GM18870 (cell line): ENCODE measurements at regions not wholly inside any gene's neighbourhood (a gene's known extent, or its start where the extent isn't known, plus 50 kb on each side); places are given as distances from the start of the nearest gene placed in this dataset.

Experiments
- ATAC-seq: cut with Tn5 transposase; IDR thresholded peaks from one replicate; pipeline ENCODE4 v1.9.1; 2021; ENCODE audit warnings: moderate library complexity; ENCODE audit not compliant: unreplicated experiment

DNA sequence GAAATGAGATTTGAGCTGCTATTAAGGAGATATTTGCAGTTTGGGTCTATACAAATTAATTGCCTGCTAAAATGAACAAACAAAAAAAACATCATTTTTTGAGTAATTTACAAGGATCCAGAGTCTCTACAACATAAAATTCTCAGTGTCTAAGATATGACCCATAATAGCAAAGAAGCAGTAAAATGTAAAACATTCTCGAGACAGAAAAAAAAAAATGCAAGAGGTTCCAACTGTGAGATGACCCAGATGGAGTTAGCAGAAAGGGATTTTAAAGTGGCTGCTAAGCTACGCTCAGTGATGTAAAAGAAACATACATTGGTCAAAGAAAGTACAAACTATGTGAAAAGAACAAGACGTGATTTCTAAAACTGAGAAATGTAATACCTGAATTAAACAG, 471.0 kb downstream of the SH2D4B start:
- ATAC-seq = no peak

DNA sequence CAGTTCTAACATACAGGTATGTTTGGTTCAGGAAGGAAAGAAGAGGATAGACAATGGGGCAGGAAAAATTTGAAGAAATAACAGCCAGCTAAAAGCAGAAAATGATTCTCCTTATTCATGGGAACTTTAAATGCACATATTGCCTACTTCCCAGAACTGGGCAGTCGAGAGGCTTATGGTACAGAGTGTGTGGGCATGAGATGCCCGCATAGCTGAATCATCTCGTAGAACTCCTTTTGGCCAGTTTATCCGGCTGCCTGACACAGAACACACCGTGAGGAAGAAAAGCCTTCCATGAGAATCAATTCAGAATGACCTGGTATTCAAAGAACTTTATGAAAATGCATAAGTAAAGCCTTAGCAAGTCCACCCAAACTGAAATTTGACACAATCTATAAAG, 471.6 kb downstream of the SH2D4B start:
- no peak for ATAC-seq

DNA sequence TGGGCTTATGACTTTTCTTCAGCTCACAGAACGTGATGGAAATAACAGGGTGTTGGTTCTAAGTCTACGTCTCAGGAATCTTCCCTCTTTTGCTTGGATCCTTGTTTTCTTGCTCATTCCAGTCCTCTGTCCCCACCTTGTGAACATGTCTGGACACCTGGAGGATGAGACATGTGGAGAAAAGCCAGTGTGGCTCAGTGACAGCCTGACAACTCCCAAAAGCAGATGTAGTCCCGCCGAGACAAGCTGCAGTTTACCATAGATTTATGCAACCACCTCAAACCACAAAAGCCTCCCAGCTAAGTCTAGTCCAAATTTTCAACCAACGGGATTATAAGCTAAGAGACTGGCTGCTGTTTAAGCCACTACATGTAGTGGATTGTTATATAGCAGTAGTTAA, 476.1 kb downstream of the SH2D4B start:
- ATAC-seq = no peak

DNA sequence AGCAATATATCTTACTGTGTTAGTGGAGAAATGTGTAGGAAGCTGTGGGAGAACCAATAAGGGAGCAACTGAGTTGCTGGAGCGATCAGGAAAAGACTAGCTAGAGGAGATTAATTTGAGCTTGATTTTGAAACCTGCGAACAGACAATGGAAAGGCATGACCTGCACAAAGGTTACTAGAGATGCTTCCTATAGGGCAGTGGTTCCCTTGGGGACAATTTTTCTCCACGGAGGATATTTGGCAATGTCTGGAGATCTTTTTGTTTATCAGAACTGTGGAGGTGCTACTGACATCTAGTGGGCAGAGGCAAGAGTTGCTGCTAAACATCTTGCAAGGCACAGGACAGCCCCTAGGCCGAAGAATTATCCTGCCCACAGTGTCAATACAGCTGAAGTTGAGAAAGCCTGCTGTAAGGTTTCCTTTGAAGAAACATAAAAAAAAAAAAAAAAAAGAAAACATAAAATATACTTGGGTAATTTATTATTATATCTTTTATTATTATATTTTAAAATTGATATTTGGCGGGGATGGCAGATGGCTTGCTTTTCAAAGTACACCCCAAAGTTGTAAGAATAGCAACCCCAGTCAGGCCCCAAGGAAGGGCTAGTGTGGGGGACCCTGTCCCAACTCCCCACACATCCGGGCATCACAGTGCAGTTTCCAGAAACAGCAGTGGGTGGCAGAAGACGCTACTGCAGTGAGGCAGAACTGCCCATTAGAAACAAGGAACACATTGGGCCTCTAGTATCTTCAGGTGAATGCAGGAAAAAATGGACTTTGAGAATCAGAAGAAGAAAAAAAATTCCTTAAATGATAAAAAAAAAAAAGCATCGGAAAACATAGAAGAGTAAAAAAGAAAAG, 481.6 kb downstream of the SH2D4B start:
- peak; percentile 72 for ATAC-seq

GRCh38 chr10:81021428-81022129, 483.9 kb downstream of the SH2D4B start:
- peak; percentile 56 for ATAC-seq

DNA sequence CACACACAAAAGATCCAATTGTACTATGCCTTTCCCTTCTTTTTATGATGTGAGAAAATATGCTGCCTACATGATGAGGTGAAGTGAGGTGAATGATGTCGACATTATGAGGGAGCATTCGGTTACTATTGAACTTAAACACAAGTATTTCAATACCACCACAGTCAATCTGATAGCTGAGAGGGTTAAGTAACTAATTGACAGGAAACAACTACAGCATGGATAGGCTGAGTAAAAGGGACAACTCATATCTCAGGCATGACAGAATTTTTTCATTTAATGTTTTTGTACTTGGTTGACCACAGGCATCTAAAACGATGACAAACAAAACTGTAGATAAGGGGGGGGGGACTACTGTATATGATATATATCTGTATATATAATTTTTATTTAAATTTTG, 488.9 kb downstream of the SH2D4B start:
- no peak for ATAC-seq

GRCh38 chr10:81027223-81027622, 489.5 kb downstream of the SH2D4B start:
- ATAC-seq = no peak

DNA sequence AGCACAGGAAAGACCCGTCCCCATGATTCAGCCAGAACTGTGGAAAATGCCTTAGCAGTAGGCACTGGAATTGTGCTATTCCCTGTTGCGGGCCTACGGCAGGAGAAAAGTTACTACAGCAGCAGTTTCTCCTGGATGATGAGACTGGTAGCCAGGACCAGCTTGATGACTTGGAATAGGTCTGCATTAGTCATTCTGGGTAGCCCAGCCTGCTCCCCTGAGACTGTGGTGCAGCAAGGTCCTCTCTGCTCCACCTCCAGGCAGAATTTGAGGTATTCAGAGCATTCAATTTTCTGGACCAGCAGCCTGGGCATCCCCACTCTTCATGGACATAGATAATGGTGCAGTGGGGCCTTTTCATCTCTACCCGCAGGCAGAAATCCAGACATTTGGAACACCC, 490.0 kb downstream of the SH2D4B start:
- no peak for ATAC-seq

DNA sequence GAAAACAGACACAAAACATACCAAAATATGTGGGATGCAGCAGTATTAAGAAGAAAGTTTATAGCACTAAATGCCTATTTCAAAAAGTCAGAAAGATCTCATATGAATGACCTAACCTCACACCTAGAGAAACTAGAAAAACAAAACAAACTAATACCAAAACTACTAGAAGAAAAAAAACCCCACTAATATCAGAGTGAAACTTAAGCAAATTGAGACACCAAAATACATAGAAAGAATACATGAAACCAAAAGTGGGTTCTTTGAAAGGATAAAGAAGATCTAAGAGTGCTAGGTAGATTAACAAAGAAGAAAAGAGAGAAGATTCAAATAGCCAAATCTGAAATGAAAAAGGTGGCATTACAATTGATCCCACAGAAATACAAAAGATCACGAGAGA, 494.1 kb downstream of the SH2D4B start:
- ATAC-seq = peak; percentile 81

GRCh38 chr10:81034383-81034782, 496.7 kb downstream of the SH2D4B start:
- peak; percentile 22 for ATAC-seq

DNA sequence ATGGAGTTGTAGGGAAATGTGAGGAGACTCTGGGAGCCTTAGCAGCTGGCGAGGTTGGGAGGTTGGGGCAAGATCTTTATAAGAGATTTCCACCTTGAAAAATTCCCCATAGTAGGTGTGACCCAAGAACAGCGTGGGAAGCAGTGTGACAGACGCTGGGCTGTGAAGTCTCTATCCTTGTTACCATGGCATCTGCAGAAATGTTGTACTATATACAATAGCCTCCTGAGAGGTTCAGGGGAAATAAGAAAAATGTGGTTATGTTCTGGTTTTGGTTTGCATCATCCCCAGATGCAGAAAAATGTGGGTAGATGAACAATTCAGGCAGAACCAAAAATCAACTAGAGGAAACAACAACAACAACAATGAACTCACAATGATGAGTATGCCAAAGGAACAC, 498.6 kb downstream of the SH2D4B start:
- ATAC-seq = peak; percentile 86

DNA sequence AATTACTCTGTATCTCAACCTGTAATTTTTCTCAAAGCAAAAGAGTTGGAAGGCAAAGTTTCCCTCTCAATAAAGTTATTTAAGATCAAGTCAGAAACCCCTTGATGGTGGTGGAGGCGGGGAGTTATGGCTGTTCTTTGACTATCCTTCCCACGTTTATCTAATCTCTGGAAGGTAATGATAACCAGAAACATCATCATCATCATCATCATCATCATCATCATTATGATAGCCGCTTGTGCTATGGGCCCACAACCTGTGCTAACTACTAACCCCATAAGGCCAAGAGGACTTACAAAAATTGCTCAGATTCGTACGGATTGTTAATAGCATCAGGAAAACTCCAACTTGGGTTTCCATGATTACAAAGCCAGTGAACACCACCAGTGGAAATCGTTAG, 502.3 kb downstream of the SH2D4B start:
- ATAC-seq = no peak

GRCh38 chr10:81040940-81041339, 503.2 kb downstream of the SH2D4B start:
- no peak for ATAC-seq

DNA sequence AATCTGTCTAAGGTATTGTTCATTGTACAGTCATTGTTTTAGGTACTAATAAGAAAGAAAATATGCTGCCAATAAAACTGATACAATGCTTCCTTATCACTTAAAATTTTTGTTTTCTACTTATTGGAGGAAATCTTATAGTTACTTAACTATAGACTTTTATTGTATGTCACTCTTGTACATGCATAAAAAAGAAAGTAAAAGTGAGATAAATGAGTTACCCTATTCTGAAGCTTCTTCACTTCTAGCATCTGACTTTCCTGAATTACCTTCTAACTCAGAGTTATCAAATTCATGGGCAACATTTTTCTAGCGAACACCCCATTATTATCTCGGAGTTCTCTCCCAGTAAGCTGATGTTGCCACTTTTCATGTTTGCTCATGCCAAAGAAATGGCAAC, 504.9 kb downstream of the SH2D4B start:
- no peak for ATAC-seq

DNA sequence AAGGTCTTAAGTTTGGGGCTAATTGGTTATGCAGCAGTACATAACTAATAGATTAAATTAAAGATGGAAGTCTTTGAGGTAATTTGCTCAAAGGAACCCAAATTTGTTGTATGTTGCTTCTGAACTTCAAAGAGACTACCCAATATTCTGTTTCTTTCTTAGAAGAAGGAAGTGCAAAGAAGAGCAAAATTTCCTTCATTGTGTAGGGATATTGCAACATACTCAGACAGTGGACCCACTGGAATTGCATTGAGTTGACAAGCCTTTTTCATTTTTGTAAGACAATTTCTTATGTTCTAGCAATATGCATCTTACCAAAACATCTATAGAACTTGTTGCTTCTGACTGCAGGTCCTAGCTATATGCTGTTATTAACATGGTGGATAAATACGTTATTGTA, 527.8 kb downstream of the SH2D4B start:
- ATAC-seq = no peak

DNA sequence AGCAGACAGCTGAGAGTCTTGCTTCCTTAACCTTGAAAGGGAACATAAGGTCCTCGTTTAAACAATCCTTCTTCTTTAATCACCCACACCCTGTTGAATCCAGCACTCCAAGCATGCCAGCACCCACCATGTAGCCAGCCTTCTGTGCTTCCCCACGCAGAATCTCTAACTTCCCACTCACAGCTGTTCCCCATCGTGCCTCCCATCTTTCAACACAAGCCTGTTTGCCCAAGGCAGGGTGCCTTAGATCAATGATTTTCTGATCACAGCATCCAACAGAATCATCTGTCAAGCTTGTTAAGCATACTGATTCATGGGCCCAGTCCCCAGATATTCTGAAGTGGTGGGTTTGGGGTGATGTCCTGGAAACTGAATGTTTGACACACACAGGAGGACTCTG, 530.8 kb downstream of the SH2D4B start:
- no peak for ATAC-seq

GRCh38 chr10:81071087-81071796, 533.5 kb downstream of the SH2D4B start:
- ATAC-seq = no peak

DNA sequence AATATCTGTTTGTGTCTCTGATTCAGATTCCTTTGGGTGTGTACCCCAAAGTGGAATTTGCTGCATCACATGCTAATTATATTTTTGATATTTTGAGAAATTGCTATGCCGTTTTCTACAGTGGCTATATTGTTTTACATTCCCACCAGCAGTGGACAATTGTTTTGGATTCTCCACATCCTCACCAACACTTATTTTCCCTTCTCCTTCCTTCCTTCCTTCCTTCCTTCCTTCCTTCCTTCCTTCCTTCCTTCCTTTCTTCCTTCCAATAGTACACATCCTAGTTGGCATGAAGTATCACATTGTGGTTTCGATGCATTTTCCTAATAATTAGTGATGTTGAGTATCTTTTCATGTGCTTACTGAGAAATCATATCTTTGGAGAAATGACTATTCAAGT, 535.5 kb downstream of the SH2D4B start:
- ATAC-seq = no peak

GRCh38 chr10:81081887-81082620, 544.4 kb downstream of the SH2D4B start:
- ATAC-seq = peak; percentile 51

DNA sequence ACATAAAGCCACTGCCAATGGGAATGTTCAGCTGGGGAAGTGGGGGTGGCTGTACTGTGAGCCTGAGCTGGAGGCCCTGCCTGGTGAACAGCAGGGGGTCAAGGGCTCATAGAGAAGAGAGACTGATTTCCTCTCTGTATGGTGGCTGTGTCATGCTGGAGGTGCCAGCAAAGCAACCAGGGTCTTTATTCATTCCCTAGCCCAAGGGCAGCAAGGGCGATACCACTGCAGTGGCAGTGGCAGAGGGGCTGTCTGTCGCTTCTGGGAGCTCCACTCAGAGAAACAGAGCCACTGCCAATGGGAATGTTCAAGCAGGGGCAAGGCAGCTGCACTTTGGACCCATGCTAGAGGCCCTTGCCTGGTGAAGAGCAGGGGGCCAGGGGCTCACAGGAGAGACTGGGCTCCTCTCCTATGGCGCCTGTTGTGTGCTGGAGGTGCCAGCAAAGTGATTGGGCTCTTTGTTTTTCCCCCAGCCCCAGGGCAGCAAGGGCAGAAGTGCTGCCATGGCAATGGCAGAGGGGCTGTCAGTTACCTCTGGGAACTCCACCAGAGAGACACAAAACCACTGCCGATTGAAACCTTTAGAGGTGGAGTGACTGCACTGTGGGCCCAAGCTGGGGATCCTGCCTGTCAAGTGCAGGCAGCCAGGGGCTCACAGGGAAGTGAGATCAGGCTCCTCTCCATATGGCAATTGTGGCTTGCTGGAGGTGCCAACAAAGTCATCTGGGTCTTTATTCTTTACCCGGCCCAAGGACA, 545.1 kb downstream of the SH2D4B start:
- no peak for ATAC-seq
